GM10266 (cell line): ENCODE measurements at regions not wholly inside any gene's neighbourhood (a gene's known extent, or its start where the extent isn't known, plus 50 kb on each side); places are given as distances from the start of the nearest gene placed in this dataset.

ENCODE experiments used
- DNase-seq: peaks from one replicate; pipeline ENCODE4 v3.0.0; 2012; ENCODE audit errors: extremely low spot score
- TF ChIP-seq, protein P1 (sequence below): IDR thresholded peaks from 2 replicates; pipeline ENCODE4 v1.5.1; 2012; ENCODE audit warnings: mild to moderate bottlenecking, low read depth; ENCODE audit not compliant: control insufficient read depth, insufficient read depth; ENCODE audit errors: missing control alignments

DNA sequence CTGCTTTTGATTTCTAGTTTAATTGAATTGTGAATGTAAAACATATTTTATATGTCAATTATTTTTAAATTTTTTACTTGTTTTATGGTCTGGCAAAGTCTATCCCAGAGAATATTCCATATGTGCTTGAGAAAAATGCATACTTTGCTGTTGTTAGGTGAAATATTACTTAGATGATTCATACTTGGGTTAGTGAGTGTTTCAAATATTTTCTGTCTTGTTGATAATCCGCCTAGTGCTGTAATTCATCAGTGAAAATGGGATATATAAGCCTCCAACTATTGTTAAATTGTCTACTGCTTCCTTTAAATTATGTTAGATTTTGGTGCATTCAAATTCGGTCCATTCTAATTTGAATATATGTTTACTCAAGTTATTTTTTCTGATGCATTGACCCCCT is 395.5 kb downstream of the LRFN5 start:
- TF ChIP-seq, protein P1, sequence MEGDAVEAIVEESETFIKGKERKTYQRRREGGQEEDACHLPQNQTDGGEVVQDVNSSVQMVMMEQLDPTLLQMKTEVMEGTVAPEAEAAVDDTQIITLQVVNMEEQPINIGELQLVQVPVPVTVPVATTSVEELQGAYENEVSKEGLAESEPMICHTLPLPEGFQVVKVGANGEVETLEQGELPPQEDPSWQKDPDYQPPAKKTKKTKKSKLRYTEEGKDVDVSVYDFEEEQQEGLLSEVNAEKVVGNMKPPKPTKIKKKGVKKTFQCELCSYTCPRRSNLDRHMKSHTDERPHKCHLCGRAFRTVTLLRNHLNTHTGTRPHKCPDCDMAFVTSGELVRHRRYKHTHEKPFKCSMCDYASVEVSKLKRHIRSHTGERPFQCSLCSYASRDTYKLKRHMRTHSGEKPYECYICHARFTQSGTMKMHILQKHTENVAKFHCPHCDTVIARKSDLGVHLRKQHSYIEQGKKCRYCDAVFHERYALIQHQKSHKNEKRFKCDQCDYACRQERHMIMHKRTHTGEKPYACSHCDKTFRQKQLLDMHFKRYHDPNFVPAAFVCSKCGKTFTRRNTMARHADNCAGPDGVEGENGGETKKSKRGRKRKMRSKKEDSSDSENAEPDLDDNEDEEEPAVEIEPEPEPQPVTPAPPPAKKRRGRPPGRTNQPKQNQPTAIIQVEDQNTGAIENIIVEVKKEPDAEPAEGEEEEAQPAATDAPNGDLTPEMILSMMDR: no peak
- DNase-seq: no peak

DNA sequence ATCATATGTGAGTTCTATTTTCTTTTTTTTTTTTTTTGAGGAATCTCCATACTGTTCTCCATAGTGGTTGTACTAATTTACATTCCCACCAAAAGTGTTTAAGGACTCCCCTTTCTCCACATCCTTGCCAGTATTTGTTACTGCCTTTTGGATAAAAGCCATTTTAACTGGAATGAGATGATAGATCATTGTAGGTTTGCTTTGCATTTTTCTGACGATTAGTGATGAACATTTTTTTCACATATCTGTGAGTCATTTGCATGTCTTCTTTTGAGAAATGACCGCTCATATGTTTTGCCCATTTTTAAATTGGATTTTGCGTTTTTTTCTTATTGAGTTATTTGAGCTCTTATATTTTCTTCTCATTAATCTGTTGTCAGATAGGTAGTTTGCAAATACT is 394.8 kb downstream of the LRFN5 start:
- no peak for DNase-seq

DNA sequence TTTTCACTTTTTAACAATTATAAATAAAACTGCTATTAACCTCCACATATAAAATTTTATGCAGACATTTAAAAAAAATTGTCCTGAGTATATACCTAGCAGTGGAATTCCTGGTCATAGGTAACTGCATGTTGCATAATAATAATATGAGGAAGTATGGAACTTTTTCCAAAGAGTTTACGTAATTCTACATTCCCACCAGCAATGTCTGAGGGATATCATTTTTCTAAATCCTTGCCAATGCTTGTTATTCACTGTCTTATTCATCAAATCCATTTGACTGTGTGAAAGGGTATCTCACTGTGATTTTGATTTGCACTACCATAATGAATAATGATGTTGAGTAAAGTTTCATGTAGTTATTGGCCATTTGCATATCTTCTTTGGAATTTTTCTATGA is 393.8 kb downstream of the LRFN5 start:
- no peak for DNase-seq
- TF ChIP-seq, protein P1: no peak

More for the DNA sequence above, 394.8 kb downstream of the LRFN5 start:
- TF ChIP-seq, protein P1: no peak

DNA sequence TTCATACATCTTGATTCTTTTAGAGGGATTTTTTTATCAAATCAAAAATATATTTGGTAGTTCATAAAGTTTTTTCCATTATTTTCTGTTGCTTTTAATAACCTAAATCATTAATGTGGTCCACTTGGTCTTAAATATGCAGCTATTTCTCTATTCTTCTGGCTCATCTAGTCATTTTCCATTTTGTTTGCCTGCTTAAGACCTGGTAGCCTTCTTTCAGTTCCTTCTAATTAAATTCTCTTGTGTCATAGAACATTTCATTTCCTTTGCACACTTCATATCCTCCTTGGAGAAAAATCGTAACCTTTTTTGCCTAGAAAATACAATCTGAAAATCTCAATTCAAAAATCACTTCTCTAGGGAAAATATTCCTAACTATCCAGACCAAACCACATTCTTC is 387.0 kb downstream of the LRFN5 start:
- TF ChIP-seq, protein P1: no peak

DNA sequence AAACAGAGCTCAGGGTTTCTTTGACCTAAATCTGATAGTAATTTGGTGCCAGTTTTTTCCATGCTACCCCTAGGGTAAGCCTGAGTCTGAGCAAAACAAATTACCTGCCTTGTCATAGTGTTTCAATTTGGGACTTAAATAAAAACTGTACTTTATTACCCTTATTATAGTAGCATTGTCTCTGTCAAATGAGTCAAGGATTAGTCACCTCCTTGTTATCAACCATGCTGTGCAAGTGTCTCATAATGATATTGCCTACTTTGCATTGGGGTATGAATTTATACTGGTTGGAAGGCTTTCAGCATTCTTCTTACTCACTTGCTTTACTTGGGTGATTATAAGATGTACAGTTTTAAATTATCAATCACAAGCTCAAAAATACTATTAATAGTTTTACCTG is 380.0 kb downstream of the LRFN5 start:
- no peak for DNase-seq
- TF ChIP-seq, protein P1: no peak

More for the DNA sequence above, 387.0 kb downstream of the LRFN5 start:
- DNase-seq: no peak

DNA sequence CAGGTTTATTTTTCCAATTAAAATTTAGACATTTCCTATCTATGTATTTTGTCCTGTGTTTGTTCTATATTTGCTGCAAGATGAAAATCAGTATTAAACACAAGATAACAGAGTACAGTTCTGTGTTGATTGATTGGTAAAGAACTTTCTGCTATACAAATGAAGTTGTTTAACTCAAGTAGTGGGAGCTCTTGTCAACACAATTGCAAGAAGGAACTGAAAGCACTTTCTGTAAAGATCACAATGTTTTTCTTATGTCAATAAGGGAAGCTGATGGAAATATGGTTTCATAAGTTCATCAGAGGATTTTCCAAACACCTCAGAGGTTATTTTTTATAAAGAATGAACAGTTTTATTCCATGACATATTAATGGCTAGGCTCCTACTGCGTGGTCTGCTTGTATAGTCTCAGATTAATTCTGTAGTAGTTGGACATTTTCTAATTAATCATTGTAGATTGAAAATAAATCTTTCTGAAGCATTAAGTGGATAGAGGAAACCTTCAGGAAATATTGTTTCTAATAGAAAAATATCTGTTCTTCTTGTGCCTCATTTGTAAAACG is 379.5 kb downstream of the LRFN5 start:
- no peak for DNase-seq
- TF ChIP-seq, protein P1: no peak

DNA sequence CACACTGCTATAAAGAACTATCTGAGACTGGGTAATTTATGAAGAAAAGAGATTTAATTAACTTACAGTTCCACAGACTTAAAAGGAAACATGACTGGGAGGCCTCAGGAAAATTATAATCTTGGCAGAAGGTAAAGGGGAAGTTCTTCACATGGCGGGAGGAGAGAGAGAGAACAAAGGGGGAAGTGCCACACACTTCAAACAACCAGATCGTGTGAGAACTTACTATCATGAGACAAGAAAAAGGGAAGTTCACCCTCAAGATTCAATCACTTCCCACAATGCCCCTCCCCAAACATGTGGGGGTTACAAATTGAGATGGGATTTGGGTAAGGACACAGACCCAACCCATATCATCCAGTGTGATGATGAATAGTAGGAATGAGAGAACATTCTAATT is 366.5 kb downstream of the LRFN5 start:
- no peak for DNase-seq
- TF ChIP-seq, protein P1: no peak
